ENCODE measurements at regions not wholly inside any gene's neighbourhood (a gene's known extent, or its start where the extent isn't known, plus 50 kb on each side); places are given as distances from the start of the nearest gene placed in this dataset.
"Not testable (repeated sequence)": the region's sequence is repeated elsewhere in the genome, so short reads cannot be mapped to it uniquely, and the experiment has no call there.

DNA sequence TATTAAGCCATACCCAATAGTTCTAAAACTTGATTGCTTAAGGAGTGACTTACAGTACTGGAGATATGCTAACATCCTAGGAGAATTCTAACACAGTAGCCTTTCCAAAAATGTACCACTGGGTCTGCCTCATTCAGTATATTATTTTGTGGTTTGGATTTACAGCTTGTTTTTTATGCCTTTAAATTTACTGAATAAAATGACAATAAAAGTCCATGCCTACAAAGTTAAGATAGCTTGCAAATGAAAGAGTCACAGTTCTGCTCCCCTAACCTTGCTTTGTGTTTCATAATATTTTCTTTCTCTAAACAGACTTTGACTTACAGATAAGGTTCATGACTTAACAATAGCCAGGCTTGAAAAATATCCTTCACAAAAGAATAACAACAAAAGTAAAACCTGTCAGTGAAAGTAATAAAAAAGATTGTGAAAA is 951.1 kb upstream of the NUDT12 start:
- Histone ChIP-seq H3K36me3 (ENCODE audit: insufficient read depth, low read length) (no peaks in the 10 kb centered on the region), H3K9ac (ENCODE audit: insufficient read length) (no peak overlapping the region)

DNA sequence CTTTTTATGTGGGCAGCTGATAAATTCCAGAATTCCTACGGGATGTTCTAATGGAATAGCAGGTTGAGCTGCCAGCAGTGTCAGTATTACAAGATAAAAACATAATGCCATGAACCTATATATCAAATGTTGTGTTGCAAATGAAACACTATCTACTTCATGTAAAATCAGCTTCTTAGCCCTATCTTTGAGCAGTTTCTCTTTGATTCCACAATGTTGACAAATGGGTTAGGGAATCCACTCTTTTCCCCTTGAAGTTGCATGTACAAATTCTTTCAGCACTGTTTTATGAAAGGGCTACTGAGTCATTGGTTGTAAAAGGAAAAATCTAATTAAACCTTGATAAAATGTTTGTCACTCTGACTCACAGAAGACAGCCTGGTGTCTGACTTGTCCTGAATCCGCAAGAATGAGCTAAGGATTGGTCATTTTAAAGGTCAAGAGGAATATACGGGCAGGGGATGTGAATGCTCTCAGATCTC is 950.6 kb upstream of the NUDT12 start:
- Histone ChIP-seq H3K4me3 (no peak overlapping the region), H3K9me3 (ENCODE audit: low read depth, low read length) (peaks cover 3% of the 10 kb centered on the region; the same call in 1 of the 2 replicates), H3K9ac (ENCODE audit: insufficient read length) (no peak overlapping the region), H3K36me3 (ENCODE audit: insufficient read depth, low read length) (no peaks in the 10 kb centered on the region), H3K27ac (no peak overlapping the region)
- TF ChIP-seq POLR2AphosphoS5 (IDR thresholded peaks at IDR 0.05; ENCODE audit: borderline replicate concordance, low read depth, low read length) (no peak), FOXP2 (optimal IDR thresholded peaks at IDR 0.05; ENCODE audit: control extremely low read depth, extremely low read length, insufficient read depth) (no peak), EZH2 (IDR thresholded peaks at IDR 0.05) (no peak)
- DNase-seq (ENCODE audit: low read depth, low spot score): no peak

More for the DNA sequence above, 951.1 kb upstream of the NUDT12 start:
- H3K9me3 ChIP-seq (ENCODE audit: low read depth, low read length): peaks cover 3% of the 10 kb centered on the region; the same call in 1 of the 2 replicates
- no peak for DNase-seq (ENCODE audit: low read depth, low spot score)
- TF ChIP-seq FOXP2 (optimal IDR thresholded peaks at IDR 0.05; ENCODE audit: control extremely low read depth, extremely low read length, insufficient read depth): no peak
- no peak overlapping the region for H3K27ac ChIP-seq
- H3K4me3 ChIP-seq: no peak overlapping the region

DNA sequence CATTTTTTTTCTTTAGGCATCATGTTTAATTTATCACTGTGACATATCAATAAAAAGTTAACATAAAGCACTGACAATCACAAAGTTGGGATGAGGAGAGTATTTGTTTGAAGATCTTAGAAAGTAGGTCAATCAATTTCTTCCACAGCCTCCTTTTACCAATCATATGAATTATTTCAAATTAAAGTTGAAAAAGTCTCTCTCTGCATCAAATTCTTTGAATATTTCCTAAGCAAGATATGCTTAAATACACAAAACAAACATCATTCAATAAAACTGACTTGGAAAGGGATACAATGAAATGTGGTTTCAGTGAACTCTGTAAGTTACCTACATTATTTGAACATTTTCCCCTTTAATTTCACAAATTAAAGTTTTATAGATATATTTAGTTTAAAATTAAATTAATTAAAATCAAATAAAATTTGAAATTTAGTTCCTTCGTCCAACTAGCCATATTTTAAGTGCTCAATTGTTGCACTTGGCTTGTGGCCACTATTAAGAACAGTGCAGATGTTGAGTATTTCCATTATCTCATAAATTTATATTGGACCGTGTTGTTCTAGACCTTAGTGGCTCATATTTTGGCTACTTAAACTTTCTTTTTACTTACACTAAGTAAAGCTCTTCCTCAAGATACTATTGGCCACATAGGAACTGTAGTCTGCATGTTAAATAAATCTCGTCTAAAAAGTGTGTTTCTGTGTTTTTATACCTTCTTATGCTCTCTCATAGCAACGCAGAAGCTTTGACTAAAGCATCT is 949.7 kb upstream of the NUDT12 start:
- DNase-seq (ENCODE audit: low read depth, low spot score): no peak
- no peak overlapping the region for H3K4me3 ChIP-seq
- no peak for TF ChIP-seq EZH2 (IDR thresholded peaks at IDR 0.05)
- TF ChIP-seq POLR2AphosphoS5 (IDR thresholded peaks at IDR 0.05; ENCODE audit: borderline replicate concordance, low read depth, low read length): no peak
- TF ChIP-seq FOXP2 (optimal IDR thresholded peaks at IDR 0.05; ENCODE audit: control extremely low read depth, extremely low read length, insufficient read depth): no peak
- H3K36me3 ChIP-seq (ENCODE audit: insufficient read depth, low read length): no peaks in the 10 kb centered on the region
- H3K9me3 ChIP-seq (ENCODE audit: low read depth, low read length): peaks cover 3% of the 10 kb centered on the region; the same call in 1 of the 2 replicates
- H3K9ac ChIP-seq (ENCODE audit: insufficient read length): no peak overlapping the region
- no peak overlapping the region for H3K27ac ChIP-seq

DNA sequence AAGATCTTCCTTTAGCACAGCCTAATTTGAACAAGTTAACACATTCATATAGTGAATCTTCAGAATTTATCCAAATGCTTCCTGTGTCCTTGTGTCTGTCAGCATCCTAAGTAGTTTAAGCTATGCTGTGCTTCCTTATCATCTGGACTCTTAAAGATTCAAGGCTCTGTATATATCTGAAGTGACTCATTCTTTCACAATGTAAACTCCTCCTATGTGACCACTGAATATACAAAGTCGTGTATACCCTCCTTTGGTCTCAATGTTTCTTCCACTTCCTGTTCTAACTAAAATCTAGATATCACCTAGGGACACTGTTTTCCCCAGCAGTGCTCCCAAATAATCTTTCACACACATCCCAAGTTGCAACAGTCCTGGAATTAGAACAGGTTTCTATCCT is 935.7 kb upstream of the NUDT12 start:
- DNase-seq (ENCODE audit: low read depth, low spot score): no peak
- no peak overlapping the region for H3K9ac ChIP-seq (ENCODE audit: insufficient read length)

DNA sequence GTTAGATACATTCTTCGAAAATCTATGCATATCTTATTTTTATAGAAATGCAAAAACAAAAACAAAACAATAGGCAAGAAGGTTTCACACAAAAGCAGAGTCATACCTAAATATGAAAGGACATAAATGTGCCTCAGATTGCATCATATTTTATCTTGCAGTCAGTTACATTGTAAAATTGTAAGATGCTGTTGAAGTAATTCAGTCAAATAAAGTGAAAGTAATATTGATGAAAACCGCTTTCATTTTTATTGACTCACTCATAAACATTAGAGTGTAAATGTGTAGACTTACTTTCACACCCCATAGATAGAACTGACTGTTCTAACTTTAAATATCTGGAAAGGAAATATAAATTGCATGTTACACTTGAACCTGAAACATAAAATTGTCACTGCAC is 931.5 kb upstream of the NUDT12 start:
- Histone ChIP-seq H3K9ac (ENCODE audit: insufficient read length) (no peak overlapping the region), H3K27ac (no peak overlapping the region), H3K4me3 (no peak overlapping the region), H3K36me3 (ENCODE audit: insufficient read depth, low read length) (no peaks in the 10 kb centered on the region), H3K9me3 (ENCODE audit: low read depth, low read length) (no peaks in the 10 kb centered on the region)
- DNase-seq (ENCODE audit: low read depth, low spot score): no peak
- TF ChIP-seq FOXP2 (optimal IDR thresholded peaks at IDR 0.05; ENCODE audit: control extremely low read depth, extremely low read length, insufficient read depth): no peak
- TF ChIP-seq EZH2 (IDR thresholded peaks at IDR 0.05): no peak
- TF ChIP-seq POLR2AphosphoS5 (IDR thresholded peaks at IDR 0.05; ENCODE audit: borderline replicate concordance, low read depth, low read length): no peak

More for the DNA sequence above, 935.7 kb upstream of the NUDT12 start:
- no peaks in the 10 kb centered on the region for H3K36me3 ChIP-seq (ENCODE audit: insufficient read depth, low read length)
- TF ChIP-seq EZH2 (IDR thresholded peaks at IDR 0.05): no peak
- no peak for TF ChIP-seq FOXP2 (optimal IDR thresholded peaks at IDR 0.05; ENCODE audit: control extremely low read depth, extremely low read length, insufficient read depth)
- no peak for TF ChIP-seq POLR2AphosphoS5 (IDR thresholded peaks at IDR 0.05; ENCODE audit: borderline replicate concordance, low read depth, low read length)
- no peak overlapping the region for H3K27ac ChIP-seq
- H3K9me3 ChIP-seq (ENCODE audit: low read depth, low read length): no peaks in the 10 kb centered on the region
- no peak overlapping the region for H3K4me3 ChIP-seq

DNA sequence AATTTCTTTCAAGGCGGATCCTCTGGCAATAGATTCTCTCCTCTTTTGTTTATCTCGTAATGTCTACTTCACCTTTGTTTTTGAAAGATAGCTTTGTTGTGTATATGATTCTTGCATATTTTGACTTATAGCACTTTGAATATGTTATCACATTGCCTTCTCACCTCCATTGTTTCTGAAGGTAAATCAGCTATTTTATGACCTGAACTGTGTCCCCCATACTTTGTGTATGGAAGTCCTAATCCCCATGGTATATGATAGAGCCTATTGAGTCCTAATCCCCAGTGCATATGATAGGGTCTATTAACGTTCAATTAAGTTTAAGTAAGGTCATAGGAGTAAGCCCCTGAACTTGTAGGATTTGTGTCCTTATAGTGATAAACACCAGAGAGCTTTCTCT is 910.2 kb upstream of the NUDT12 start:
- Histone ChIP-seq H3K9me3 (ENCODE audit: low read depth, low read length) (peaks cover 5% of the 10 kb centered on the region; the same call in 1 of the 2 replicates), H3K36me3 (ENCODE audit: insufficient read depth, low read length) (no peaks in the 10 kb centered on the region), H3K4me3 (no peak overlapping the region), H3K9ac (ENCODE audit: insufficient read length) (no peak overlapping the region), H3K27ac (no peak overlapping the region)
- no peak for TF ChIP-seq FOXP2 (optimal IDR thresholded peaks at IDR 0.05; ENCODE audit: control extremely low read depth, extremely low read length, insufficient read depth)
- no peak for TF ChIP-seq EZH2 (IDR thresholded peaks at IDR 0.05)
- TF ChIP-seq POLR2AphosphoS5 (IDR thresholded peaks at IDR 0.05; ENCODE audit: borderline replicate concordance, low read depth, low read length): no peak
- DNase-seq (ENCODE audit: low read depth, low spot score): no peak

DNA sequence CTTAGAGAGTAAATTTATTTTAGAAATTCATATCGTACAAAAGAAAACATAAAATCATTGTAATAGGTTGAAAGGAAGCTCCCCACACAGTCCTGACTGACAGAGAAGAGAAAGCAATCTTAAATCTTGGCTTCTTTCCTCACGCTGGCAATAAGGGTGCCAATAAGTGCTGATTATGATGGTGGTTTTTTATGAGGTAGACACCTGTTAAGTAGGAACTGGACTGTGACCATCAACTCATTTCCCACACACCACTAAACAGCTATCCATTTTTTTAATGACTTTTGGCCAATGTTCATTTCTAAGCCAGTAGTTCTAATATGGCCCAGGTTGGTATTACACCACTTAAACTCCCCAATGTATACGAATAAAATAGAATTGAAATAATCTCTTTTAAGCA is 893.5 kb upstream of the NUDT12 start:
- no peak for DNase-seq (ENCODE audit: low read depth, low spot score)
- TF ChIP-seq FOXP2 (optimal IDR thresholded peaks at IDR 0.05; ENCODE audit: control extremely low read depth, extremely low read length, insufficient read depth): no peak
- TF ChIP-seq EZH2 (IDR thresholded peaks at IDR 0.05): no peak
- TF ChIP-seq POLR2AphosphoS5 (IDR thresholded peaks at IDR 0.05; ENCODE audit: borderline replicate concordance, low read depth, low read length): no peak
- no peaks in the 10 kb centered on the region for H3K9me3 ChIP-seq (ENCODE audit: low read depth, low read length)
- H3K9ac ChIP-seq (ENCODE audit: insufficient read length): no peak overlapping the region
- no peak overlapping the region for H3K27ac ChIP-seq
- H3K4me3 ChIP-seq: no peak overlapping the region
- no peaks in the 10 kb centered on the region for H3K36me3 ChIP-seq (ENCODE audit: insufficient read depth, low read length)

DNA sequence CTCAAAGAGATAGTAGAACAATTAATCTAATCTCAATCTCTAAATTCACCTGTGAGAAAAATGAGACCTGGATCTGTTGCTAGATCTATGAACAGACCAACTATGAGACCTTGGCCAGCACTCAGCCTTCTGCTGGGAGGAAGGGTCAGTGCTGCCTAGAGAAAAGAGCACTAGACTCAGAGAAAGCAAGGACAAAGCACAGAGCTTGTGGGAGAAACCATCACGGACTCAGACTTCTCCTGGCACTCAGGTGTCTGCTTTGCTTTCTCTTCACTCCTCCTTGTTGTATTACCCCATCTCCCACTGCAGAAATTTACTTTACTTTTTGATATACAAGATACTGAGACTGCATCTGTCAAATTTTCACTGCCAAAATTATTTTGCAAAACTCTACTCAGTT is 890.0 kb upstream of the NUDT12 start:
- no peak overlapping the region for H3K4me3 ChIP-seq
- no peaks in the 10 kb centered on the region for H3K9me3 ChIP-seq (ENCODE audit: low read depth, low read length)
- TF ChIP-seq EZH2 (IDR thresholded peaks at IDR 0.05): no peak
- TF ChIP-seq FOXP2 (optimal IDR thresholded peaks at IDR 0.05; ENCODE audit: control extremely low read depth, extremely low read length, insufficient read depth): no peak
- TF ChIP-seq POLR2AphosphoS5 (IDR thresholded peaks at IDR 0.05; ENCODE audit: borderline replicate concordance, low read depth, low read length): no peak
- no peak overlapping the region for H3K27ac ChIP-seq
- H3K9ac ChIP-seq (ENCODE audit: insufficient read length): no peak overlapping the region
- no peaks in the 10 kb centered on the region for H3K36me3 ChIP-seq (ENCODE audit: insufficient read depth, low read length)
- no peak for DNase-seq (ENCODE audit: low read depth, low spot score)

DNA sequence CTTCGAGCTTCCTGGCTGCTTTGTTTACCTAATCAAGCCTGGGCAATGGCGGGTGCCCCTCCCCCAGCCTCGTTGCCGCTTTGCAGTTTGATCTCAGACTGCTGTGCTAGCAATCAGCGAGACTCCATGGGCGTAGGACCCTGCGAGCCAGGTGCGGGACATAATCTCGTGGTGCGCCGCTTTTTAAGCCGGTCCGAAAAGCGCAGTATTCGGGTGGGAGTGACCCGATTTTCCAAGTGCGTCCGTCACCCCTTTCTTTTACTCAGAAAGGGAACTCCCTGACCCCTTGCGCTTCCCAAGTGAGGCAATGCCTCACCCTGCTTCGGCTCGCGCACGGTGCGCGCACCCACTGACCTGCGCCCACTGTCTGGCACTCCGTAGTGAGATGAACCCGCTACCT is 889.3 kb upstream of the NUDT12 start:
- H3K27ac ChIP-seq; H3K9me3 ChIP-seq (ENCODE audit: low read depth, low read length); H3K36me3 ChIP-seq (ENCODE audit: insufficient read depth, low read length); H3K9ac ChIP-seq (ENCODE audit: insufficient read length); DNase-seq (ENCODE audit: low read depth, low spot score); H3K4me3 ChIP-seq: not testable (repeated sequence)

Data from SK-N-MC (cell line).